HCT116 (cell line): ENCODE measurements at regions not wholly inside any gene's neighbourhood (a gene's known extent, or its start where the extent isn't known, plus 50 kb on each side); places are given as distances from the start of the nearest gene placed in this dataset.

Experiments used
- ATAC-seq: fragments of 200-7000 bp; cut with Tn5 transposase; 2 replicates; pipeline ENCODE4 v1.9.1; 2020; ENCODE audit warnings: mild to moderate bottlenecking, moderate library complexity
- BruUV-seq: library from RNA; stranded (reverse); fragments of 400-500 nt; replicated peaks from 2 replicates; lab custom pipeline; 2021; lab: Mats Ljungman, UMichigan
- CTCF ChIA-PET: fragments of 300-600 bp; sonication (Branson Sonifier 250); formaldehyde crosslinking; loops from one replicate; lab custom pipeline; 2021; ENCODE audit warnings: antibody characterized with exemption; lab: Charles Lee
- POLR2A ChIA-PET: fragments of 300-600, 350-600 bp; sonication (Branson Sonifier 250); formaldehyde crosslinking; loops from one replicate; lab custom pipeline; 2021; ENCODE audit warnings: antibody characterized with exemption; lab: Charles Lee
- RAD21 ChIA-PET, 2 experiments: fragments of 300-600 bp; sonication (Branson Sonifier 250); formaldehyde crosslinking; loops; one replicate each; lab custom pipeline; 2023; ENCODE audit warnings: low total read pairs in 2 of 2; ENCODE audit not compliant: uncharacterized antibody in 2 of 2, unreplicated experiment in 2 of 2, low non-redundant PET in 1 of 2; lab: Charles Lee
- DNase-seq: peaks from one replicate; pipeline ENCODE4 v3.0.0-alpha.2; 2010; ENCODE audit warnings: low read depth, low spot score
- H2AFZ ChIP-seq: fragments of 200-600 bp; shearing (Covaris generic), sonication (generic); 2 replicates; pipeline ENCODE4 v1.6.1; 2017; ENCODE audit warnings: low read depth, mixed run types, mixed read lengths, antibody characterized with exemption, low read length; ENCODE audit not compliant: poor library complexity, severe bottlenecking
- H3K27ac ChIP-seq: 2 replicates; pipeline ENCODE4 v1.5.1; 2012; ENCODE audit warnings: low read depth, low read length
- H3K27me3 ChIP-seq: fragments of 200-600 bp; sonication (generic); 2 replicates; pipeline ENCODE4 v1.6.1; 2016; ENCODE audit warnings: mixed run types, low read length, mixed read lengths; ENCODE audit not compliant: insufficient read depth
- H3K36me3 ChIP-seq, 2 experiments: fragments of 200-500 bp in 1 of 2; fragments of 200-600 bp in 1 of 2; sonication (Bioruptor generic) in 1 of 2; sonication (generic) in 1 of 2; 2 replicates each; pipeline versions ENCODE4 v1.5.1 to v1.6.1; 2014 to 2016; ENCODE audit warnings: low read length in 2 of 2, inconsistent platforms in 1 of 2, mixed read lengths in 1 of 2, mixed run types in 1 of 2; ENCODE audit not compliant: insufficient read depth in 2 of 2, control insufficient read depth in 1 of 2
- H3K4me1 ChIP-seq, 2 experiments: fragments of 200-600 bp in 1 of 2; sonication (generic) in 1 of 2; 2 replicates each; pipeline versions ENCODE4 v1.5.1 to v1.6.1; 2012 to 2017; ENCODE audit warnings: low read length in 2 of 2, inconsistent platforms in 1 of 2, mild to moderate bottlenecking in 1 of 2, mixed read lengths in 1 of 2, mixed run types in 1 of 2, moderate library complexity in 1 of 2; ENCODE audit not compliant: insufficient read depth in 2 of 2, control insufficient read depth in 1 of 2
- H3K4me2 ChIP-seq: fragments of 200-600 bp; sonication (generic); 2 replicates; pipeline ENCODE4 v1.6.1; 2017; ENCODE audit warnings: mixed run types, low read length, mixed read lengths
- H3K4me3 ChIP-seq, 2 experiments: fragments of 200-600 bp in 1 of 2; sonication (generic) in 1 of 2; replicated peaks in 1 of 2; 2 replicates each; pipeline ENCODE4 v1.5.1; 2011 to 2016; ENCODE audit warnings: low read length in 2 of 2, control low read depth in 1 of 2, low read depth in 1 of 2, mild to moderate bottlenecking in 1 of 2, mixed read lengths in 1 of 2, mixed run types in 1 of 2
- H3K79me2 ChIP-seq: fragments of 200-600 bp; sonication (generic); 2 replicates; pipeline ENCODE4 v1.6.1; 2017; ENCODE audit warnings: mild to moderate bottlenecking, mixed run types, low read length, moderate library complexity, mixed read lengths; ENCODE audit not compliant: insufficient read depth
- H3K9ac ChIP-seq: fragments of 200-600 bp; sonication (generic); 2 replicates; pipeline ENCODE4 v1.6.1; 2016; ENCODE audit warnings: low read length, mixed read lengths
- H3K9me2 ChIP-seq: fragments of 200-600 bp; sonication (generic), shearing (Covaris generic); 2 replicates; pipeline ENCODE4 v1.6.1; 2017; ENCODE audit warnings: mixed run types, mild to moderate bottlenecking, moderate library complexity; ENCODE audit not compliant: insufficient read depth
- H3K9me3 ChIP-seq, 2 experiments: fragments of 200-500 bp in 1 of 2; fragments of 200-600 bp in 1 of 2; sonication (Bioruptor generic) in 1 of 2; sonication (generic) in 1 of 2; 2 replicates each; pipeline ENCODE4 v1.6.1; 2014 to 2017; ENCODE audit warnings: low read length in 2 of 2, mixed read lengths in 2 of 2, inconsistent platforms in 1 of 2, low read depth in 1 of 2, mild to moderate bottlenecking in 1 of 2, mixed run types in 1 of 2, moderate library complexity in 1 of 2; ENCODE audit not compliant: control insufficient read depth in 1 of 2, insufficient read depth in 1 of 2
- H4K20me1 ChIP-seq: fragments of 200-600 bp; sonication (generic), shearing (Covaris generic); 2 replicates; pipeline ENCODE4 v1.6.1; 2017; ENCODE audit warnings: mixed run types, mild to moderate bottlenecking, moderate library complexity; ENCODE audit not compliant: insufficient read depth
- CEBPB ChIP-seq: IDR thresholded peaks from 2 replicates; pipeline ENCODE4 v1.6.1; 2012; ENCODE audit warnings: low read depth
- EGR1 ChIP-seq: IDR thresholded peaks from 2 replicates; pipeline ENCODE4 v1.6.1; 2012; ENCODE audit warnings: low read depth
- EZH2 ChIP-seq: fragments of 200-600 bp; sonication (generic); IDR thresholded peaks from 2 replicates; pipeline ENCODE4 v1.6.1; 2017; ENCODE audit warnings: antibody characterized with exemption, mixed run types
- FOSL1 ChIP-seq: IDR thresholded peaks from 2 replicates; pipeline ENCODE4 v1.6.1; 2012; ENCODE audit warnings: low read depth
- JUND ChIP-seq: IDR thresholded peaks from 2 replicates; pipeline ENCODE4 v1.6.1; 2012
- POLR2A ChIP-seq: IDR thresholded peaks from 2 replicates; pipeline ENCODE4 v1.7.0; 2011; ENCODE audit warnings: borderline replicate concordance; ENCODE audit not compliant: insufficient read depth, insufficient read length; ENCODE audit errors: extremely low read depth
- RAD21 ChIP-seq: IDR thresholded peaks from 2 replicates; pipeline ENCODE4 v1.6.1; 2012; ENCODE audit warnings: low read depth, mild to moderate bottlenecking
- SIN3A ChIP-seq: IDR thresholded peaks from 2 replicates; pipeline ENCODE4 v1.6.1; 2012; ENCODE audit warnings: low read depth
- SP1 ChIP-seq: IDR thresholded peaks from 2 replicates; pipeline ENCODE4 v1.6.1; 2012; ENCODE audit warnings: low read depth
- SRF ChIP-seq: IDR thresholded peaks from 2 replicates; pipeline ENCODE4 v1.6.1; 2012; ENCODE audit warnings: low read depth
- ZFX ChIP-seq: fragments of 450-650 bp; IDR thresholded peaks from 2 replicates; pipeline ENCODE4 v1.6.1; 2017
- ZNF274 ChIP-seq: fragments of 200-500 bp; sonication (Bioruptor generic); IDR thresholded peaks from 2 replicates; pipeline ENCODE4 v1.6.1; 2014; ENCODE audit warnings: mild to moderate bottlenecking, low read depth, low read length, inconsistent platforms
- intact Hi-C: fragments of 100-400 bp; cut with micrococcal nuclease; formaldehyde crosslinking; loops from 2 replicates; pipeline ENCODE4 v1.10.0; 2022
- TF ChIP-seq, protein P1 (sequence below): IDR thresholded peaks from 2 replicates; pipeline ENCODE4 v1.6.1; 2012
- TF ChIP-seq, protein P2 (sequence below): IDR thresholded peaks from 2 replicates; pipeline ENCODE4 v1.6.1; 2011; ENCODE audit warnings: mild to moderate bottlenecking, low read length, moderate library complexity; ENCODE audit not compliant: insufficient replicate concordance; ENCODE audit errors: extremely low read depth
- TF ChIP-seq, protein P3 (sequence below), 3 experiments: fragments of 200-600 bp in 1 of 3; sonication (generic) in 1 of 3; IDR thresholded peaks in 2 of 3; conservative IDR thresholded peaks in 1 of 3; 2 replicates each; pipeline ENCODE4 v1.5.1; 2012 to 2017; ENCODE audit warnings: low read depth in 2 of 3, low read length in 2 of 3, antibody characterized with exemption in 1 of 3, borderline replicate concordance in 1 of 3, control low read depth in 1 of 3, mild to moderate bottlenecking in 1 of 3, mixed read lengths in 1 of 3, mixed run types in 1 of 3, moderate library complexity in 1 of 3; ENCODE audit not compliant: insufficient read depth in 1 of 3
- TF ChIP-seq, protein P4 (sequence below): IDR thresholded peaks from 2 replicates; pipeline ENCODE4 v1.6.1; 2012; ENCODE audit warnings: low read depth
- TF ChIP-seq, protein P5 (sequence below): IDR thresholded peaks from 2 replicates; pipeline ENCODE4 v1.6.1; 2012

DNA sequence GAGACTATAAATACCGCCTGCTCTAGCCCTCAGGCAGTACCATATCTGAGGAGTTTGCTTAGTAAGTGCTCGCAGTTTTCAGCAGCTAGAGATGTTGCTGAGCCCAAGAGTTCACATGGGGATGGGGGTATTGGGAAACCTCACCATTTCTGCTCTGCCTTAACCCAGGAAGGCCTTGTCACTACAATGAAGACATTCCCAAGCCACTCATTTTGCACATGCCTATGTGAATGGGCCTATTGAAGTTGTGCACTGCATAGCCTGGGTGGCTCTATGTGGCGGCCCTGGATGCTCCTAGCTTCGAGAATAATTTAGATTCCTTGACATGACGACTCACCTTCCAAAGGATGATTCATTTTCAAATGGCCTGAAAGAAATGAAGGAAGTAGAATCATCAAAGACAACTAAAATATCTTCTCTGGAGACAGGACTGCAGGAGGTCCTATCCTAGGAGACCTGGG is 163.4 kb downstream of the ADAMTS15 start:
- no peak overlapping the region for H2AFZ ChIP-seq
- ChIA-PET CTCF (no interaction called here), POLR2A (no interaction called here), RAD21 (no interaction called here)
- no peaks in the 10 kb centered on the region for H3K9me3 ChIP-seq
- H3K4me1 ChIP-seq: peaks cover 0 to 9% of the 10 kb centered on the region in 2 experiments; a peak in 1 of 4 replicates
- no peaks in the 10 kb centered on the region for H3K79me2 ChIP-seq
- no peak overlapping the region for H3K4me3 ChIP-seq
- ATAC-seq (no peak), DNase-seq (no peak)
- TF ChIP-seq ZFX (no peak), SP1 (no peak), POLR2A (no peak), SRF (no peak), JUND (no peak), EZH2 (no peak), RAD21 (no peak), FOSL1 (no peak), EGR1 (no peak), ZNF274 (no peak), SIN3A (no peak), CEBPB (no peak)
- TF ChIP-seq, protein P1, sequence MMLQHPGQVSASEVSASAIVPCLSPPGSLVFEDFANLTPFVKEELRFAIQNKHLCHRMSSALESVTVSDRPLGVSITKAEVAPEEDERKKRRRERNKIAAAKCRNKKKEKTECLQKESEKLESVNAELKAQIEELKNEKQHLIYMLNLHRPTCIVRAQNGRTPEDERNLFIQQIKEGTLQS: no peak
- TF ChIP-seq, protein P2, sequence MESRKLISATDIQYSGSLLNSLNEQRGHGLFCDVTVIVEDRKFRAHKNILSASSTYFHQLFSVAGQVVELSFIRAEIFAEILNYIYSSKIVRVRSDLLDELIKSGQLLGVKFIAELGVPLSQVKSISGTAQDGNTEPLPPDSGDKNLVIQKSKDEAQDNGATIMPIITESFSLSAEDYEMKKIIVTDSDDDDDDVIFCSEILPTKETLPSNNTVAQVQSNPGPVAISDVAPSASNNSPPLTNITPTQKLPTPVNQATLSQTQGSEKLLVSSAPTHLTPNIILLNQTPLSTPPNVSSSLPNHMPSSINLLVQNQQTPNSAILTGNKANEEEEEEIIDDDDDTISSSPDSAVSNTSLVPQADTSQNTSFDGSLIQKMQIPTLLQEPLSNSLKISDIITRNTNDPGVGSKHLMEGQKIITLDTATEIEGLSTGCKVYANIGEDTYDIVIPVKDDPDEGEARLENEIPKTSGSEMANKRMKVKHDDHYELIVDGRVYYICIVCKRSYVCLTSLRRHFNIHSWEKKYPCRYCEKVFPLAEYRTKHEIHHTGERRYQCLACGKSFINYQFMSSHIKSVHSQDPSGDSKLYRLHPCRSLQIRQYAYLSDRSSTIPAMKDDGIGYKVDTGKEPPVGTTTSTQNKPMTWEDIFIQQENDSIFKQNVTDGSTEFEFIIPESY: no peak
- TF ChIP-seq, protein P3, sequence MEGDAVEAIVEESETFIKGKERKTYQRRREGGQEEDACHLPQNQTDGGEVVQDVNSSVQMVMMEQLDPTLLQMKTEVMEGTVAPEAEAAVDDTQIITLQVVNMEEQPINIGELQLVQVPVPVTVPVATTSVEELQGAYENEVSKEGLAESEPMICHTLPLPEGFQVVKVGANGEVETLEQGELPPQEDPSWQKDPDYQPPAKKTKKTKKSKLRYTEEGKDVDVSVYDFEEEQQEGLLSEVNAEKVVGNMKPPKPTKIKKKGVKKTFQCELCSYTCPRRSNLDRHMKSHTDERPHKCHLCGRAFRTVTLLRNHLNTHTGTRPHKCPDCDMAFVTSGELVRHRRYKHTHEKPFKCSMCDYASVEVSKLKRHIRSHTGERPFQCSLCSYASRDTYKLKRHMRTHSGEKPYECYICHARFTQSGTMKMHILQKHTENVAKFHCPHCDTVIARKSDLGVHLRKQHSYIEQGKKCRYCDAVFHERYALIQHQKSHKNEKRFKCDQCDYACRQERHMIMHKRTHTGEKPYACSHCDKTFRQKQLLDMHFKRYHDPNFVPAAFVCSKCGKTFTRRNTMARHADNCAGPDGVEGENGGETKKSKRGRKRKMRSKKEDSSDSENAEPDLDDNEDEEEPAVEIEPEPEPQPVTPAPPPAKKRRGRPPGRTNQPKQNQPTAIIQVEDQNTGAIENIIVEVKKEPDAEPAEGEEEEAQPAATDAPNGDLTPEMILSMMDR (IDR thresholded peaks at IDR 0.05 in 2 of 3, conservative IDR thresholded peaks at IDR 0.05 in 1 of 3; ENCODE audit: borderline replicate concordance in 1 of 3, insufficient read depth in 1 of 3, low read depth in 2 of 3, low read length in 2 of 3): no peak
- TF ChIP-seq, protein P4, sequence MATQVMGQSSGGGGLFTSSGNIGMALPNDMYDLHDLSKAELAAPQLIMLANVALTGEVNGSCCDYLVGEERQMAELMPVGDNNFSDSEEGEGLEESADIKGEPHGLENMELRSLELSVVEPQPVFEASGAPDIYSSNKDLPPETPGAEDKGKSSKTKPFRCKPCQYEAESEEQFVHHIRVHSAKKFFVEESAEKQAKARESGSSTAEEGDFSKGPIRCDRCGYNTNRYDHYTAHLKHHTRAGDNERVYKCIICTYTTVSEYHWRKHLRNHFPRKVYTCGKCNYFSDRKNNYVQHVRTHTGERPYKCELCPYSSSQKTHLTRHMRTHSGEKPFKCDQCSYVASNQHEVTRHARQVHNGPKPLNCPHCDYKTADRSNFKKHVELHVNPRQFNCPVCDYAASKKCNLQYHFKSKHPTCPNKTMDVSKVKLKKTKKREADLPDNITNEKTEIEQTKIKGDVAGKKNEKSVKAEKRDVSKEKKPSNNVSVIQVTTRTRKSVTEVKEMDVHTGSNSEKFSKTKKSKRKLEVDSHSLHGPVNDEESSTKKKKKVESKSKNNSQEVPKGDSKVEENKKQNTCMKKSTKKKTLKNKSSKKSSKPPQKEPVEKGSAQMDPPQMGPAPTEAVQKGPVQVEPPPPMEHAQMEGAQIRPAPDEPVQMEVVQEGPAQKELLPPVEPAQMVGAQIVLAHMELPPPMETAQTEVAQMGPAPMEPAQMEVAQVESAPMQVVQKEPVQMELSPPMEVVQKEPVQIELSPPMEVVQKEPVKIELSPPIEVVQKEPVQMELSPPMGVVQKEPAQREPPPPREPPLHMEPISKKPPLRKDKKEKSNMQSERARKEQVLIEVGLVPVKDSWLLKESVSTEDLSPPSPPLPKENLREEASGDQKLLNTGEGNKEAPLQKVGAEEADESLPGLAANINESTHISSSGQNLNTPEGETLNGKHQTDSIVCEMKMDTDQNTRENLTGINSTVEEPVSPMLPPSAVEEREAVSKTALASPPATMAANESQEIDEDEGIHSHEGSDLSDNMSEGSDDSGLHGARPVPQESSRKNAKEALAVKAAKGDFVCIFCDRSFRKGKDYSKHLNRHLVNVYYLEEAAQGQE: no peak
- TF ChIP-seq, protein P5, sequence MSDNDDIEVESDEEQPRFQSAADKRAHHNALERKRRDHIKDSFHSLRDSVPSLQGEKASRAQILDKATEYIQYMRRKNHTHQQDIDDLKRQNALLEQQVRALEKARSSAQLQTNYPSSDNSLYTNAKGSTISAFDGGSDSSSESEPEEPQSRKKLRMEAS: no peak
- H3K4me2 ChIP-seq: no peak overlapping the region
- BruUV-seq: no TSS peak
- no peaks in the 10 kb centered on the region for H4K20me1 ChIP-seq
- intact Hi-C loops: no loop called here
- peaks cover 15% of the 10 kb centered on the region; the same call in 1 of the 2 replicates for H3K27me3 ChIP-seq
- H3K9me2 ChIP-seq: no peaks in the 10 kb centered on the region
- H3K9ac ChIP-seq: no peak overlapping the region
- H3K36me3 ChIP-seq: no peaks in the 10 kb centered on the region
- H3K27ac ChIP-seq: no peak overlapping the region
